ENCODE measurements at regions not wholly inside any gene's neighbourhood (a gene's known extent, or its start where the extent isn't known, plus 50 kb on each side); places are given as distances from the start of the nearest gene placed in this dataset.

DNA sequence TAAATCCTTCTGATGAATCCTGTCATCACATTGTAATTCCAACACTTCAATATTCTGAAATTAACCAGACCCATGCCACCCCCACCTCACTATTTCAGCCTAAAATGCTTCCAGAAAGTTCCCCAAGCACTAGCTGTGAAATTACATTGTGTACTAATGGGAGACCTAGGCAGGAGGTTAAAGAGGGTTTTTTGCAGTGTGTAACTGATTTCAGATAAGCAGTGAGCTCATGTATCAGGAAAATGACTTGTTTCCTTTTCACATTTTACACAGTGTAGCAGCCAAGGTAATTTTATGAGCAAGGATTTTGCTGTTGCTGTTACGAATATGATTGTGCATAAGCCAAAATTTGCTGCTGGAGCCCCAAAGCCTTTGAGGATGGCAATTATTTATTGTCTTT lies 129.0 kb downstream of the INHBA start:
- Histone ChIP-seq H3K4me3 (no peak overlapping the region), H3K27ac (no peak overlapping the region), H3K9me3 (no peaks in the 10 kb centered on the region), H3K36me3 (no peaks in the 10 kb centered on the region), H3K27me3 (no peaks in the 10 kb centered on the region), H3K4me1 (no peaks in the 10 kb centered on the region)
- intact Hi-C loops (cut with DNase I; ENCODE audit: low total_unique reads): no loop called here
- TF ChIP-seq, protein P1, sequence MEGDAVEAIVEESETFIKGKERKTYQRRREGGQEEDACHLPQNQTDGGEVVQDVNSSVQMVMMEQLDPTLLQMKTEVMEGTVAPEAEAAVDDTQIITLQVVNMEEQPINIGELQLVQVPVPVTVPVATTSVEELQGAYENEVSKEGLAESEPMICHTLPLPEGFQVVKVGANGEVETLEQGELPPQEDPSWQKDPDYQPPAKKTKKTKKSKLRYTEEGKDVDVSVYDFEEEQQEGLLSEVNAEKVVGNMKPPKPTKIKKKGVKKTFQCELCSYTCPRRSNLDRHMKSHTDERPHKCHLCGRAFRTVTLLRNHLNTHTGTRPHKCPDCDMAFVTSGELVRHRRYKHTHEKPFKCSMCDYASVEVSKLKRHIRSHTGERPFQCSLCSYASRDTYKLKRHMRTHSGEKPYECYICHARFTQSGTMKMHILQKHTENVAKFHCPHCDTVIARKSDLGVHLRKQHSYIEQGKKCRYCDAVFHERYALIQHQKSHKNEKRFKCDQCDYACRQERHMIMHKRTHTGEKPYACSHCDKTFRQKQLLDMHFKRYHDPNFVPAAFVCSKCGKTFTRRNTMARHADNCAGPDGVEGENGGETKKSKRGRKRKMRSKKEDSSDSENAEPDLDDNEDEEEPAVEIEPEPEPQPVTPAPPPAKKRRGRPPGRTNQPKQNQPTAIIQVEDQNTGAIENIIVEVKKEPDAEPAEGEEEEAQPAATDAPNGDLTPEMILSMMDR (IDR thresholded peaks at IDR 0.05): no peak
- no peak for TF ChIP-seq POLR2A (IDR thresholded peaks at IDR 0.05)
- no peak for DNase-seq

DNA sequence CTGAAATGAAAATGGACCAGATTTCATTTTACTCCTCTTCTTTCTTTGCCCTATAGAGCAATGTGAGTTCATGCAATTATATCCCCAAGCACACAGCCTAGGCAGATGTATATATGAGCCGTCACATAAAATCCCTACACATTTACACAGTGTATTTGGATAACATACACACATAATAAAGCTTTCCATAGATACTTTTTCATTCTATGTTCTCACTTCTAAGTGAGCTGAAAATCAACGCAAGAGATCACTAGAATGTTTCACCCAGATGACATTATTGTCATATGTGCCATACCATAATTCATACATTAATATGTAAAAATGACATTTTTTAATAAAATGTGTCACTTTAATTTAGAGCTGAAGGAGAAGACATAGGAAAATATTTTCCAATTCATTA lies 129.4 kb downstream of the INHBA start:
- intact Hi-C loops (cut with DNase I; ENCODE audit: low total_unique reads): no loop called here
- H3K36me3 ChIP-seq: no peaks in the 10 kb centered on the region
- H3K27ac ChIP-seq: no peak overlapping the region
- TF ChIP-seq, protein P1 (IDR thresholded peaks at IDR 0.05): no peak
- TF ChIP-seq POLR2A (IDR thresholded peaks at IDR 0.05): no peak
- H3K4me1 ChIP-seq: no peaks in the 10 kb centered on the region
- no peaks in the 10 kb centered on the region for H3K9me3 ChIP-seq
- H3K4me3 ChIP-seq: no peak overlapping the region
- no peak for DNase-seq
- H3K27me3 ChIP-seq: no peaks in the 10 kb centered on the region

DNA sequence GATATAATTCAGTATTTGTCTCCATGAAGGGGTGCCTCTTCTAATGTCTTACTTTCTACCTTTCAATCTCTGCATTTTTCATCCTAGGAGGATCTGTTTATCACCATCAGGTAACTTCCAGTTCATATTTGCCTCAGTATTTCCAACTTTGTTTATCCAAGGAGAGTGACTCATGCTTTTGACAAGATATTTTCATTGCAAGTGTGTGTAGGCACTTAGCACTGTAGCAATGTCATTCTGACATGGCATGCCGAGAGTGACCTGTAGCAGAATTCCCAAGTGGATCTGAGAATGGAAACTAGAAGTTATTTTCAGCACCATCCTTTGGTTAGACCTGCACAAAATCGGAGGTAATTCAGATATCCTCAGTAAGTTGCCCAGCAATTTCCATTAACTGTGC lies 129.9 kb downstream of the INHBA start:
- intact Hi-C loops (cut with DNase I; ENCODE audit: low total_unique reads): no loop called here
- no peak overlapping the region for H3K4me3 ChIP-seq

DNA sequence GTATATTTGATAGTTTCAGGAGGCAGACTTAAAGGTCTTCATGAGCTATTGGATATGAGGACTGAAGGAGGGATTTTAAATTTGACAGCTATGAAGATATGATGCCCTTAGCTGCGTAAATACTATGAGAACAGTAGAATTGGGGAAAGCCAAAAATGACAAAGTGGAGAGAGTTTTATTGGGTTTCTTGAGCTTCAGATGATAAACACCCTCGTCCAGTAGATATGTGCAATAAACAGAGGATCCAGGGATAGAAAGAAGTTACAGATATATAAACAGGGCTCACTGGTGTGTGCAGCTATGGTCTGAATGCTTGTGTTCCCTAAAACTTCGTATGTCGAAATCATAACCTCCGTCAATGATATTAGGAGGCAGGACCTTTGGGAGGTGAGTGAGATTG lies 131.3 kb downstream of the INHBA start:
- H3K4me3 ChIP-seq: no peak overlapping the region
- intact Hi-C loops (cut with DNase I; ENCODE audit: low total_unique reads): no loop called here
- no peaks in the 10 kb centered on the region for H3K27me3 ChIP-seq
- TF ChIP-seq, protein P1 (IDR thresholded peaks at IDR 0.05): no peak
- no peak for TF ChIP-seq POLR2A (IDR thresholded peaks at IDR 0.05)
- H3K27ac ChIP-seq: no peak overlapping the region
- H3K36me3 ChIP-seq: no peaks in the 10 kb centered on the region
- no peaks in the 10 kb centered on the region for H3K4me1 ChIP-seq
- no peak for DNase-seq
- H3K9me3 ChIP-seq: no peaks in the 10 kb centered on the region

More for the DNA sequence above, 129.9 kb downstream of the INHBA start:
- TF ChIP-seq, protein P1 (IDR thresholded peaks at IDR 0.05): no peak
- no peak for TF ChIP-seq POLR2A (IDR thresholded peaks at IDR 0.05)
- Histone ChIP-seq H3K4me1 (no peaks in the 10 kb centered on the region), H3K36me3 (no peaks in the 10 kb centered on the region), H3K27ac (no peak overlapping the region), H3K27me3 (no peaks in the 10 kb centered on the region), H3K9me3 (no peaks in the 10 kb centered on the region)
- no peak for DNase-seq

DNA sequence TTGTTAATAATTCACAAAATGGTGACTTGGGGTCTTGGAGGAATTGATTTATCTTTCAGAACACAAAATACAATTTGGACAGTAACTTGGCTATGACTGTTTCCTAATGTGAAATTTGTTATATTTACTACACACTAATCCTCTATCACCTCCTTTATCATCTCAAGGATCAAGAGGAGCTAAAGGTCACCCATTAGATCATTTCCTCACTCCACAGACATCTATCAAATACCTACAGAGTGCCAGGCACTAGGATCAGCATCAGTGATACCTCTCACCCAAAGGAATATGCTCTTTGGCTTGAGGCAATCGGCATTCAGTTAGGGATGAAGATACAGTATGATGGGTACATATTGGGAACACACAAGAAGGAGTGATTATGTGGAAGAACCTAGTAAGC lies 132.1 kb downstream of the INHBA start:
- Histone ChIP-seq H3K27me3 (no peaks in the 10 kb centered on the region), H3K4me3 (no peak overlapping the region), H3K4me1 (no peaks in the 10 kb centered on the region), H3K36me3 (no peaks in the 10 kb centered on the region), H3K27ac (no peak overlapping the region), H3K9me3 (no peaks in the 10 kb centered on the region)
- TF ChIP-seq, protein P1 (IDR thresholded peaks at IDR 0.05): no peak
- TF ChIP-seq POLR2A (IDR thresholded peaks at IDR 0.05): no peak
- no peak for DNase-seq
- intact Hi-C loops (cut with DNase I; ENCODE audit: low total_unique reads): no loop called here
